HEK293T (cell line): ENCODE measurements at regions not wholly inside any gene's neighbourhood (a gene's known extent, or its start where the extent isn't known, plus 50 kb on each side); places are given as distances from the start of the nearest gene placed in this dataset.

ENCODE experiments used
- BHLHE40 ChIP-seq: fragments of 450-650 bp; IDR thresholded peaks from 2 replicates; pipeline ENCODE4 v1.6.1; 2016; ENCODE audit warnings: mild to moderate bottlenecking, moderate library complexity, borderline replicate concordance
- ELF4 ChIP-seq: fragments of 450-650 bp; IDR thresholded peaks from 2 replicates; pipeline ENCODE4 v1.6.1; 2017; ENCODE audit warnings: antibody characterized with exemption
- FOXK2 ChIP-seq: fragments of 450-650 bp; IDR thresholded peaks from 2 replicates; pipeline ENCODE4 v1.6.1; 2016; ENCODE audit warnings: mild to moderate bottlenecking
- FOXM1 ChIP-seq: fragments of 450-650 bp; IDR thresholded peaks from 2 replicates; pipeline ENCODE4 v1.6.1; 2017; ENCODE audit warnings: mild to moderate bottlenecking, borderline replicate concordance
- L3MBTL2 ChIP-seq: fragments of 450-650 bp; conservative IDR thresholded peaks from 2 replicates; pipeline ENCODE4 v1.6.1; 2016; ENCODE audit warnings: mild to moderate bottlenecking
- NFRKB ChIP-seq: fragments of 450-650 bp; IDR thresholded peaks from 2 replicates; pipeline ENCODE4 v1.6.1; 2016; ENCODE audit warnings: mild to moderate bottlenecking, moderate library complexity
- PKNOX1 ChIP-seq: fragments of 450-650 bp; IDR thresholded peaks from 2 replicates; pipeline ENCODE4 v1.6.1; 2016
- SP1 ChIP-seq: fragments of 450-650 bp; IDR thresholded peaks from 2 replicates; pipeline ENCODE4 v1.6.1; 2017
- SUZ12 ChIP-seq: fragments of 450-650 bp; IDR thresholded peaks from 2 replicates; pipeline ENCODE4 v1.6.1; 2016; ENCODE audit warnings: mild to moderate bottlenecking

DNA sequence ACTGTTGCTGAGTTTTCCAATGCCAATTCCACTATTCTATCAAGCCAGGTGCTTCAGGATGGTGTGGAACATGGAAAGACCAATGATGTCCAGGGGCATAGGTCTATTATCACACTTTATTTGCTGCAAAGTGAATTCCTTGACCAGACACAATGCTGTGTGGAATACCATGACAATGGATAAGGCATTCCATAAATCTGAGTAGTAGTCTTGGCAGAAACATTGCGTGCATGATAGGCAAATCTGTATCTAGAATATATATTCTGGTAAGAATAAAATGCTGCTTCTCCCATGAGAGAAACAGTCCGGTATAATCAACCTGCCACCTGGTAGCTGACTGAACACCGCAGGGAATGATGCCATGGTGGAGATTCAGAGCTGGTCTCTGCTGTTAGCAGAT, 70.0 kb upstream of the ALDH1A3 start:
- TF ChIP-seq BHLHE40 (no peak), PKNOX1 (no peak), FOXK2 (no peak), SP1 (no peak), SUZ12 (no peak), ELF4 (no peak), L3MBTL2 (no peak), NFRKB (no peak), FOXM1 (no peak)
